ENCODE measurements at regions not wholly inside any gene's neighbourhood (a gene's known extent, or its start where the extent isn't known, plus 50 kb on each side); places are given as distances from the start of the nearest gene placed in this dataset.

DNA sequence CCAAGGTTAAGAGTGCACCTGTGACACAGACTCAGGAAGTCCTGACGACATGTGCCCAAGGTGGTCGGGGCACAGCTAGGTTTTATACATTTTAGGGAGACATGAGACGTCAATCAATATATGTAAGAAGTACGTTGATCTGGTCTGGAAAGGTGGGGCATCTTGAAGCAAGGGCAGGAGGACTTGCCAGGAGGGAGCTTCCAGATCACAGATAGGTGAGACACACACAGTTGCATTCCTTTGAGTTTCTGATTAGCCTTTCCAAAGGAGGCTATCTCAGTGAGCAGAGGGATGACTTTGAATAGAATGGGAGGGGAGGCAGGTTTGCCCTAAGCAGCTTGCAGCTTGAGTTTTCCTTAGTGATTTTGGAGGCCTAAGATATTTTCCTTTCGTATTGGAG is 257.4 kb downstream of the CGGBP1 start:
- H3K27me3 ChIP-seq (ENCODE audit: control insufficient read depth in 2 of 2, insufficient read depth in 2 of 2, low read length in 2 of 2) = peaks cover 0 to 2% of the 10 kb centered on the region in 2 experiments
- no peaks in the 10 kb centered on the region for H3K9me1 ChIP-seq (replicated peaks; ENCODE audit: control insufficient read depth, extremely low read depth, insufficient read depth, low read length)
- FAIRE-seq = no peak
- no TSS peak for BruUV-seq (replicated peaks)
- TF ChIP-seq EZH2 (IDR thresholded peaks at IDR 0.05; ENCODE audit: borderline replicate concordance, low read depth, low read length, severe bottlenecking) (no peak), MYC (IDR thresholded peaks at IDR 0.05; ENCODE audit: low read depth, low read length) (no peak), FOS (IDR thresholded peaks at IDR 0.05; ENCODE audit: borderline replicate concordance, insufficient read depth, low read length) (no peak), POLR2A (IDR thresholded peaks at IDR 0.05; ENCODE audit: low read depth, low read length) (no peak), POLR2AphosphoS5 (IDR thresholded peaks at IDR 0.05; ENCODE audit: insufficient read depth, low read depth, low read length) (no peak), JUN (IDR thresholded peaks at IDR 0.05; ENCODE audit: borderline replicate concordance, insufficient read depth, insufficient read length, low read depth) (no peak), CTCF (IDR thresholded peaks at IDR 0.05; ENCODE audit: extremely low read depth in 1 of 2, insufficient read depth in 1 of 2, low read depth in 1 of 2, low read length in 2 of 2) (no peak), GATA2 (IDR thresholded peaks at IDR 0.05; ENCODE audit: insufficient read depth, insufficient read length, low read depth, low read length) (no peak)
- no peak overlapping the region for H2AFZ ChIP-seq (ENCODE audit: low read depth, low read length)
- H3K9ac ChIP-seq (replicated peaks; ENCODE audit: extremely low read depth, insufficient read depth, low read length) = no peak overlapping the region
- H3K36me3 ChIP-seq (ENCODE audit: control insufficient read depth in 2 of 2, extremely low read depth in 1 of 2, insufficient read depth in 2 of 2, low read length in 2 of 2) = no peaks in the 10 kb centered on the region
- ChIA-PET POLR2A (no interaction called here), CTCF (interaction anchor here (1.7 kb wide), 1 partner anchor 29 kb away, joined by 5 read pairs; no protein-coding TSS in a partner anchor)
- dilution Hi-C loops (cut with MboI; ENCODE audit: extremely low pct_ligation_motif_present, low sequenced_read_pairs) (no loop called here), intact Hi-C loops (cut with micrococcal nuclease) (no loop called here)
- H3K4me3 ChIP-seq (replicated peaks in 1 of 3; ENCODE audit: insufficient read depth in 1 of 3, low read depth in 1 of 3, low read length in 3 of 3) = no peak overlapping the region
- H3K9me3 ChIP-seq (replicated peaks; ENCODE audit: control insufficient read depth, insufficient read depth, low read length) = no peaks in the 10 kb centered on the region
- no peaks in the 10 kb centered on the region for H4K20me1 ChIP-seq (replicated peaks; ENCODE audit: control insufficient read depth, extremely low read depth, insufficient read depth, low read length)
- no peaks in the 10 kb centered on the region for H3K79me2 ChIP-seq (ENCODE audit: control insufficient read depth, insufficient read depth, low read length)
- no peak for DNase-seq (ENCODE audit: low read depth, low spot score)
- H3K4me1 ChIP-seq (ENCODE audit: control insufficient read depth, extremely low read depth, insufficient read depth, low read length) = no peaks in the 10 kb centered on the region
- no peak overlapping the region for H3K4me2 ChIP-seq (ENCODE audit: insufficient read depth, low read length)
- no peak overlapping the region for H3K27ac ChIP-seq (ENCODE audit: insufficient read depth, low read depth, low read length)
